Hematopoietic multipotent progenitor cell (in vitro differentiated cells): ENCODE measurements at regions not wholly inside any gene's neighbourhood (a gene's known extent, or its start where the extent isn't known, plus 50 kb on each side); places are given as distances from the start of the nearest gene placed in this dataset.

Source experiments
- DNase-seq, 3 donors: peaks; one replicate each; pipeline ENCODE4 v3.0.0-alpha.2; 2011 to 2015; ENCODE audit warnings: low read depth in 2 of 3, low spot score in 2 of 3

DNA sequence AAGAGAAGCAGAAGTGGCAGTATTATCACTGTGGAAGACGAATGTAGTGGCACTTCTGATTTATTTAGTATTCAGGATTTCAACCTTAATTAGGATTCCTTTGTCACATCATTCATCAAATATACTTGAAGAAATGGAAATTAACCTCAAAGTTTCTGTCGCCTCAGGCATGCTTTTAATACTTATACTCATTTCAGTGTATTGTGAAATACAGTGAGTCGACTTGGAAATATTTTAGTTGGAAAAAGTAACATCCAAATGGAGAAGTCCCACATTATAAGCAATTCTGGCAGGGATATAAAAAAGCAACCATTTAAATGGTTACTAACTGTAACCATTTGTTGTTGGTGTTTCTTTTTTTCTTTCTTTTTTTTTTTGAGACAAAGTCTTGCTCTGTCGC, 648.8 kb downstream of the ARL4A start:
- DNase-seq = no peak

GRCh38 chr7:13352677-13353076, 636.8 kb downstream of the ETV1 start:
- DNase-seq = no peak

GRCh38 chr7:13359656-13360055, 629.8 kb downstream of the ETV1 start:
- DNase-seq = no peak

DNA sequence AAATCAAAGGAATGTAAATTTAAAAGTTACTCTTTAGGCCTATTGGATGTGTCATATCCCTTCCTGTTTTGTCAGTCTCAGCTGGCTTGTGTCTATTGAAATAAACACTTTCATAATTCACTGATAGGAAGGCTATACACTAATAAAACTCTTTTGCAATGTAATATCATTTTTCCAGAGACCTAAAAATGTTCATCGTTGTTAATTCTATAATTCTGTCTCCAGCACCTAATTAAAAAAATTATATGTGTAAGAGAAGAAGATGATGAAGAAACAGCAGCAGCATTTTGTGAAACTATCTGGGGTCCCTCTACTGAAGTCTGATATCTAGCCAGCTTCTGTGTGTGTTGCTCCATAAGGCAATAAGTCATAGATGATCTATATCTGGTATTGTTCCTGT, 602.7 kb downstream of the ETV1 start:
- no peak for DNase-seq

- no peak for DNase-seq
Measured at GRCh38 chr7:13407911-13408310, 581.6 kb downstream of the ETV1 start.

DNA sequence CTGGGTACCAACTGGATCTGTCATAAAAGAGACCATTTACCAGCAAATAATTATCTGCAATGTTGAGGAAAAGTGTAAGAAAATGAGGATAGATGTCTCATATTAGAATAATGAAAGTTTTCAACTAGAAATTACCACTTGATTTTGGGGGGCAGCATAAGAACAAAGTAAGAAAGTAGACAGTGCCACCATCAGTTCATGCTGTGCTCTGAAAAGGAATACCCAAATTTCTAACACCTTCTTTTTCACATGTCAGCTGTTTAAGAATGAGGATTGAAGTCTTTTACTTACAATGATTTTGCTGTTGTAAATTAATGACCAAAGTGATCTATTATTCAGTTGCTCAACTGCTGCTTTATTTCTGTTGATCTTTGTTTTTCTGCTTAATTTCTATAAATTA, 578.3 kb downstream of the ETV1 start:
- DNase-seq = no peak

DNA sequence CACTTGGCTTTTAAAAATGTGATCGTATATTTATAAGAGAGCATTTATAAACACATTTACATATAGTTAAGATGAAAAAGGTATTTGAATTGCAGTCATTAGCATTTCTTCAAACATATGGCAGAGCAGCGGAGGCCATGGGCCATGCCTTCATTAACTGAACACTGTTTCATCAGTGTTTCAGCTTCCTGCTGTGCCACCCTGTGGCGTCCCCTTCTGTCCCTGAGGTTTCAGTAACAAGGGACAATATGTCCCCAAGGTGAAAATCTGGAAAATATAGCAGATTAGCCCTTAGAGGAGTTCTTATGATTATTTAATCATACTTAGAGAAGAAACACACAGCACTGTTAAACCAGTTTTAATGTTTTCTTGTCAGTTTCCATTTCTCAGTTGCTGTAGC, 577.8 kb downstream of the ETV1 start:
- DNase-seq = no peak

- no peak for DNase-seq
Measured at GRCh38 chr7:13414181-13414580, 575.3 kb downstream of the ETV1 start.

DNA sequence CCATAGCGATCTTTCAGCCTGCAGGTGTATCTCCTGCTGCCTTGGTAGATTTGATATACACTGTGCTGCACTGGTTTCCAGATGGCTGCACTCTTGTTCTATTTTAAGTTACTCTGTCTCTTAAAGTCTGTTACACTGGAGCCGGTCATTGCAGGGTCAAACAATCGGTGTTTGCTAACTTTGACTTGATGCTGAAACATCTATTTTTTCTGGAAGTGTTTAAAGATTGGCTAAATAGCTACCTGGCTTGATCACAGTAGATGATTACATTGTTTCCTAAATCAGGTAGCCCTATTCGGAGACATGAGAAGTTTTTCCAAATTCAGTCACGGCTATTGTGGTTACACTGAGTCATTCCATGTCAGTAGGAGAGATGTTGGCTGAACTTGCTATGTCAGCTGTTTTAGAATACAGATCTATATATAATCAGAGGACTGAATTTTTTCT, 574.8 kb downstream of the ETV1 start:
- DNase-seq = no peak

GRCh38 chr7:13416071-13416470, 573.4 kb downstream of the ETV1 start:
- DNase-seq = no peak

GRCh38 chr7:13416544-13416943, 572.9 kb downstream of the ETV1 start:
- no peak for DNase-seq

GRCh38 chr7:13420726-13421125, 568.7 kb downstream of the ETV1 start:
- no peak for DNase-seq

GRCh38 chr7:13421776-13422175, 567.7 kb downstream of the ETV1 start:
- DNase-seq = no peak

DNA sequence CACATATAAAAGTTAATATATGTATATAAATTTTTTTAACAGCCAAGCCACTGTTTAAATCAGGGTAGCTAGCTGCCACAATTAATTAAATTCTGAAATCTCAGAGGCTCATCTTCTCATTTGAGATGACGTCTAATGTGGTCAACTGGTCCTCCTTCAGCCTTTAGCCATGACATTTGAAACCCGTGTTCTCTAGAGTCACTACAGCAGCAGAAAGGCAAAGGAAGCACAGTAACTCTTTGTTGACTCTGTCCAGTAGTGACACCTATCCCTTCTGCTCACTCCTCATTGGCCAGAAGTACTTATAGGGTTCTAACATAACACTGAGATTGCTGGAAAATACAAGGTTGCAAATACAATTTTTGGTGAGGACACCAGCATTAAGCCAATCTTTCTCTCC, 555.5 kb downstream of the ETV1 start:
- DNase-seq = no peak

- DNase-seq = no peak
Measured at GRCh38 chr7:13442226-13442625, 547.2 kb downstream of the ETV1 start.

GRCh38 chr7:13447637-13448036, 541.8 kb downstream of the ETV1 start:
- no peak for DNase-seq

GRCh38 chr7:13448243-13448642, 541.2 kb downstream of the ETV1 start:
- DNase-seq = no peak

- no peak for DNase-seq
Measured at GRCh38 chr7:13449460-13449859, 540.0 kb downstream of the ETV1 start.

DNA sequence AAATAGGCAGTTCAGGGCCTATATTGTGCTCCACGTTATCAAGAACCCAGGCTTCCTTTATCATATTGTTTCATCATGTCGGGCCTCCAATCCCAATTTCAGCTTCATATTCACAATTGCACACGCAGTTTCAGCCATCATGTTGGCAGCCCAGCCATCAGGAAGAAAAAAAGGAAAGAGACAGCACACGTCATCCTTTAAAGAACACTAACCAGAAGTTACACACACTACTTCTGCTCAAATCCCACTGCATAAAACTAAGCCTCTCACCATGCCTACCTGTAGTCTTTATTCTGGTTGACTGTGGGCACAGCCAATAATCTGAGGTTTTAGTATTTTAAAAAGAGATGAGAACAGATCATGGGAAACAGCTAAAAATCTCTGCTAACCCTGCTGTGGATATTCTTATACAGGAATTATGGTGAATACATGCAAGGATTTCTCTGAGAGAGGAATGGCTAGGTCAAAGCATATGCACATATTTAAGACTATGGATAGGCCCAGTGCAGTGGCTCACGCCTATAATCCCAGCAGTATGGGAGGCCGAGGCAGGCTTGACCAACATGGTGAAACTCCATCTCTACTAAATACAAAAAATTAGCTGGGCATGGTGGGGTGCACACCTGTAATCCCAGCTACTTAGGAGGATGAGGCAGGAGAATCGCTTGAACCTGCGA, 534.4 kb downstream of the ETV1 start:
- no peak for DNase-seq

DNA sequence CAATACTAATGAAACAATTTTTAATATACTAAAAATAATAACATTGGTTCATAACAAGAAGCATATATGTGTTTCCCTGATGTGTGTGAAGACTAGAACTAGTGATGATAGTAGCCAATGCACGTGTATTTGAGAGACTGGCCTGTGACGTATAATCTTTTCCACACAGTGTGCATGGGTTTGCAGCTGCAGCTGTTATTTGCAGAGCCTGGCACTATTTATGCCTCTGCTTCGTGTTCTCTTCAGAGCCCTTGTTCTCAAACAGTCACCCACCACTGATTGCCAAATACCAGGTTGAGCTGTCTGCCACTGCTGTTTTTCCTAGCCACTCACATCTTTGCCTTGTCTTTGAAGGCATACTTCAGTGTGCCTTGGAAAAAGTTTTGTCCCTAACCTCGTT, 531.7 kb downstream of the ETV1 start:
- no peak for DNase-seq

GRCh38 chr7:13466874-13467547, 522.5 kb downstream of the ETV1 start:
- DNase-seq = no peak

GRCh38 chr7:13476881-13477444, 512.5 kb downstream of the ETV1 start:
- no peak for DNase-seq
